ENCODE measurements at regions not wholly inside any gene's neighbourhood (a gene's known extent, or its start where the extent isn't known, plus 50 kb on each side); places are given as distances from the start of the nearest gene placed in this dataset.

- H3K4me1 ChIP-seq (ENCODE audit: insufficient read depth), result no peaks in the 10 kb centered on the region
- no peaks in the 10 kb centered on the region for H3K27me3 ChIP-seq
- H3K4me3 ChIP-seq, result no peak overlapping the region
- TF ChIP-seq EP300 (IDR thresholded peaks at IDR 0.05) (no peak), POLR2A (IDR thresholded peaks at IDR 0.05) (no peak), CTCF (IDR thresholded peaks at IDR 0.05) (no peak)
- no peaks in the 10 kb centered on the region for H3K36me3 ChIP-seq
- intact Hi-C loops (cut with DNase I), result no loop called here
- no peak for DNase-seq
- H3K27ac ChIP-seq, result no peak overlapping the region
- no peaks in the 10 kb centered on the region for H3K9me3 ChIP-seq
These were observed 427.2 kb upstream of the UBE2E3 start for GRCh38 chr2:180553094-180553715.

- Histone ChIP-seq H3K4me3 (no peak overlapping the region), H3K27me3 (no peaks in the 10 kb centered on the region), H3K9me3 (no peaks in the 10 kb centered on the region), H3K27ac (no peak overlapping the region), H3K36me3 (no peaks in the 10 kb centered on the region), H3K4me1 (ENCODE audit: insufficient read depth) (no peaks in the 10 kb centered on the region)
- intact Hi-C loops (cut with DNase I), result no loop called here
- TF ChIP-seq POLR2A (IDR thresholded peaks at IDR 0.05), result no peak
- TF ChIP-seq EP300 (IDR thresholded peaks at IDR 0.05), result no peak
- TF ChIP-seq CTCF (IDR thresholded peaks at IDR 0.05), result no peak
- DNase-seq, result no peak
These were observed 437.9 kb upstream of the UBE2E3 start for GRCh38 chr2:180542511-180542910.

GRCh38 chr2:180540761-180541160 lies 439.6 kb upstream of the UBE2E3 start:
- 20 to 46% (median 23%) methylated on average over 8 of the region's 8 CpGs for WGBS, 3 donors
- no peaks in the 10 kb centered on the region for H3K4me1 ChIP-seq (ENCODE audit: insufficient read depth)
- intact Hi-C loops (cut with DNase I), result no loop called here
- no peak overlapping the region for H3K4me3 ChIP-seq
- no peaks in the 10 kb centered on the region for H3K36me3 ChIP-seq
- TF ChIP-seq EP300 (IDR thresholded peaks at IDR 0.05) (no peak), POLR2A (IDR thresholded peaks at IDR 0.05) (no peak), CTCF (IDR thresholded peaks at IDR 0.05) (no peak)
- no peak overlapping the region for H3K27ac ChIP-seq
- DNase-seq, result peak in 1 of 5 donors; percentile 14
- H3K9me3 ChIP-seq, result no peaks in the 10 kb centered on the region
- H3K27me3 ChIP-seq, result no peaks in the 10 kb centered on the region

- H3K4me3 ChIP-seq, result no peak overlapping the region
- H3K4me1 ChIP-seq (ENCODE audit: insufficient read depth), result no peaks in the 10 kb centered on the region
- H3K27ac ChIP-seq, result no peak overlapping the region
- H3K9me3 ChIP-seq, result no peaks in the 10 kb centered on the region
- intact Hi-C loops (cut with DNase I), result no loop called here
- no peaks in the 10 kb centered on the region for H3K27me3 ChIP-seq
- no peaks in the 10 kb centered on the region for H3K36me3 ChIP-seq
- no peak for TF ChIP-seq CTCF (IDR thresholded peaks at IDR 0.05)
- TF ChIP-seq EP300 (IDR thresholded peaks at IDR 0.05), result no peak
- no peak for TF ChIP-seq POLR2A (IDR thresholded peaks at IDR 0.05)
- DNase-seq, result no peak
These were observed 440.9 kb upstream of the UBE2E3 start for GRCh38 chr2:180539541-180539940.
